Muscle of arm (tissue), 1 donor: ENCODE measurements at regions not wholly inside any gene's neighbourhood (a gene's known extent, or its start where the extent isn't known, plus 50 kb on each side); places are given as distances from the start of the nearest gene placed in this dataset.
"Not testable (repeated sequence)": the region's sequence is repeated elsewhere in the genome, so short reads cannot be mapped to it uniquely, and the experiment has no call there.

Experiments used
- DNase-seq: peaks from one replicate; pipeline ENCODE4 v3.0.0-alpha.2; 2013

DNA sequence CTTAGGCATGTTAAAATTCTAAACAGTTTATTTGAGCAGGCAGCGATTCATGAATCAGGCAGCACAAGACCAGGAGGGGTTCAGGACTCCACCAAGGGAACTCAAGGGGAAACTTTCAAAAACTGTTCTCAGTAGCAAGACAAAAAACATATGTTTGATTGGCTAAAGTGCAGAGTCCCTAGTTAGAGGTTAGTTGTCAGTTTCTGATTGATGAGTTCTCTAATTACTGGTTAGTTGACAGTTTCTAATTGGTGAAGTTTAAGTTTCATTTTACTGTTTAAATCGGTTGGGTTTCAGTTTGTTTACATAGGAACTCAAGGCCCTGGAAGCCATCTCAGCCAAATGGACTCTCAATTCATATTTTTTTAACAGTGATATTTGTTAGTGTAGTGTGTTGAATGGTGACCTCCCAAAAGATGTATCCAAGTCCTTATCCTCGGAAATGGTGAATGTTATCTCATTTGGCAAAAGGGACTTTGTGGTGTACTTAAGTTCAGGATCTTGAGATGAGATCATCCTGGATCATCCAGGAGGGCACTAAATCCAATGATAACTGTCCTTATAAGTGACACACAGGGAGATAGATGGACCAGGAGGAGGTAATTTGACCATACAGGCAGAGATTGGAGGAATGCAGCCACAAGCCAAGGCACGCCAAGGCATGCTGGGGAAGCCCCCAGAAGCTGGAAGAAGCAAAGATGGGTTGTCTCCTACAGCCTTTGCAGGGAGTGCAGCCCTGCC, 219.2 kb upstream of the RAI14 start:
- DNase-seq: no peak

DNA sequence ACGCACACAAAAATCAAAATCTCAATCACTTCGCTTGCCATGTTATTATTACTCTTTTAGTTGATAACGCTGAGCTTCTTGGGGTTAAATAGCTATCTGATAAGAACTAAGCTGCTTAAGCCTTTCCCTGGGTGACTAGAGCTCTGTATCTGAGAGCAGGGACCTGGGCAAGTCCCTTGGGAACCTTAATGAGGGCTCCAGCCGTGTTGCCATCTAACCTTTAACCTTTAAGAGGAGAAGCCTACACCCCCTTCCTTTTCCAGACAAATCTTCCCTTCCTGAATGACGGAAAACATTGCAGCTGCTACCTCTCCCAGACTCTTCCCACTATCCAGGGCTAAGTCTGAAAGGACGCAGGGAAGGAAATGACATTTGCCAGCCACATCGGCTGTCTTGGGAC, 216.5 kb upstream of the RAI14 start:
- DNase-seq: no peak

DNA sequence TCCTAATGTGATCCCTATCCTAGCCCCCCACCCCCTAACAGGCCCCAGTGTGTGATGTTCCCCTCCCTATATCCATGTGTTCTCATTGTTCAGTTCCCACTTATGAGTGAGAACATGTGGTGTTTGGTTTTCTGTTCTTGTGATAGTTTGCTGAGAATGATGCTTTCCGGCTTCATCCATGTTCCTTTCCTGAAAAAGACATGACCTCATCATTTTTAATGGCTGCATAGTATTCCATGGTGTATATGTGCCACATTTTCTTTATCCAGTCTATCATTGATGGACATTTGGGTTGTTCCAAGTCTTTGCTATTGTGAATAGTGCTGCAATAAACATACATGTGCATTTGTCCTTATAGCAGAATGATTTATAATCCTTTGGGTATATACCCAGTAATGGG, 214.4 kb upstream of the RAI14 start:
- not testable (repeated sequence) for DNase-seq

DNA sequence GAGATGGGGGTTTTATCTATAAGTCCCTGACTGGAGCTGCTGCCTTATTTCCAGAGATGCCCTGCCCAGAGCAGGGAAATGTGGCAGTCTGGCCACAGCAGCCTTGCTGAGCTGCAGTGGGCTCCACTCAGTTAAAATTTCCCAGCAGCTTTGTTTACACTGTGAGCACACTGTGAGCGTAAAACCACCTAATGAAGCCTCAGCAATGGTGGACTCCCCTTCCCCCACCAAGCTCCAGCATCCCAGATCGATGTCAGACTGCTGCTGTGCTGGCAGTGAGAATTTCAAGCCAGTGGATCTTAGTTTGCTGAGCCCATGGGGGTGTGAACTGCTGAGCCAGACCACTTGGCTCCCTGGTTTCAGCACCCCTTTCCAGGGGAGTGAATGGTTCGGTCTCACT, 208.7 kb upstream of the RAI14 start:
- DNase-seq: no peak

DNA sequence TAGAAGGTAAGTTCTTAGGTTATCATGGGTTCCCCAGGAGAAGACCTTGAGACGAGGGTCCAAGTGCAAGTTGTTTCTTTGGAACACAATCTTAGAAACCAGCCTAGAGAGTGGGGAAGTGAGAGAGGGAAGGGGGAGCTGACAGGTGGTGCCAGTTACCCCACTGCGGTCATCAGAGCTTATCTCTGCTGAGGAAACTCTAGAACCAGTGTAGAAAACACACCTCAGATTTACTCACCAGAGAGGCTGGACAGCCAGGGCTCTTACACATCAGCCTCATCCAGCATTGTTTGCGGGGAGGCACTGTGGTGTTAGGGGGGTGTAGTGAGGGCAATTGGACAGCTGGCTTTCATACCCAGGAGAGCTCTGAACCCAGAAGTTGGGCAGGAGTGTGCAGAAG, 206.5 kb upstream of the RAI14 start:
- DNase-seq: no peak

DNA sequence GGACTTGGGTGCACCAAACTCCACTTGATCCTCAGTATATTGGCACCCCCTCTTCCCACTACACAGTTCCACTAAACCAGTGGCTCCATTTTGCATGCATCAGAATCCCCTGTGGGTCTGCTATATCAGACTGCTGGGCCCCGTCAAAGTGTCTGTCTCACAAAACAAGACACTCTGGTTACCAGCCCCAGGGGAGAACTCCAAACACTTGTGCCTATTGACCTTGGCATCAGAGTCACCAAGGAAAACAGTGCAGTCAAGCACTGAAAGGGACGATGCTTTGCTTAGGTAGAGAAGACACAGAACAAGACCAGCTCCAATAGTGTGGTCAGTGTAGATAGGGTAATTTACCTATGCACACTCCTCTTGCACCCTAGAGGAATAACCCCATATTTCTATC, 205.8 kb upstream of the RAI14 start:
- no peak for DNase-seq

DNA sequence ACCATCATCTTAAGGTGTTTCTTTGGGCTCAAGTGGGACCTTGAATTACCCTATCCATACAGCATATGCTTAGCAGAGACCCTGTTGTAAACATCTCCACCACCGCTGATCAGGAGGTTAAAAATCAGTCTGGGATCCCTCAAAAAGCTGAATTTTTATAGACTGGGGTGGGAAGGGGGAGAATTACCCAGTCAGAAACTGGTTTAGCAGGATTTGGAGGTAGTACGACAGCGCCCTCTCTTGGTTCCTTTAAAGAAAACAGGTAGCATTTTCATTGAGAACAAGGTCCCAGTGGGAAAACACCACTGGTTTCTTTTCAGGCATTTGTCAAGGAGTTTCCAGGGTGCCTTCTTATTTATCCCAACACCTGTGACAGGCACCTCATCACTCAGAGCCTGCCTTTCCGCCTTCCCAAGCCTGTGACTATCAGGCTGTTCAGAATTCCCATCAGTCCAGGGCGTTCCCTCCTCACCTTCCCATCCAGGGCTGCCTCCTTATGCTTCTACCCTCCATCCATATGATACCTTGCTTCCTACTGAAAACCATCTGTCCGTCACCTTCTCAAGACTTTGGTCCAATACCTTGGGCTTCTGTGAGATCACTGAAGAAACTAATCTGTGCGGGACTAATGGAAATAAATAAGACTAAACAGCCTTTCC, 203.8 kb upstream of the RAI14 start:
- no peak for DNase-seq

DNA sequence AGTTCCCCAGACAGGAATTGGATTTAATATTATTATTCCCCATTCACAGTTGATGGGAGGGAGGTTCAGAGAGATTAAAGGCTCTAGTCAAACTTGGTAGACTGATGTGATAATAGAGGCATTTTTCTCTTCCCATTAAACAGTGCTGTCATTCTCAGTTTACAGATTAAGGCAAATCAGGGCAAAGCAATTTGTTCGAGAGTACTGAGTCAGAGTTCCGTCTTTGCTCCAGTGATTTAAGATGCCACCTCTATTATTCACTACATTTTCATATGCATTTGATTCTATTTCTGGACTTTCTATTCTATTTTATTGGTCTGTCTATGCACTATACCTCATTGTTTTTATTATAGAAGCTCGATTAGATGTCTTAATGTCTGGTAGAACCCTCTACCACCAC, 201.0 kb upstream of the RAI14 start:
- DNase-seq: no peak

DNA sequence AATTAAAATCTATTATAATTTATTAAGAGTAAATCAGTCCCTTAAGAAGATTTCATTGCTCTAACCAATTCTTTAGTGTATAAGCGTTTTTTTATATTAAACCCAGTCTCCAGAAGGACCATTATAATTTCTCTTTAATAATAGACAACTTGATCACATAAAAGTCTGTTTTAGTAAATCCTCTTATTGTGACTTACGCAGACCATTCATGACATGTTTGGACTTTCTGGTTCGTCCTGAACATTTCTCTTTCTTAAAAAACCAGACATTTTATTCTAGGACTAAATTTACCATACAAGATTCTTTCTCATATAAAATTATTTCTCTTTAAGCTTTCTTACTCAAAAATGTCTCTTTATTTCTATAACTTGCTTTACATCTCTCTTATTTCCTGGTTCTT, 196.2 kb upstream of the RAI14 start:
- no peak for DNase-seq

DNA sequence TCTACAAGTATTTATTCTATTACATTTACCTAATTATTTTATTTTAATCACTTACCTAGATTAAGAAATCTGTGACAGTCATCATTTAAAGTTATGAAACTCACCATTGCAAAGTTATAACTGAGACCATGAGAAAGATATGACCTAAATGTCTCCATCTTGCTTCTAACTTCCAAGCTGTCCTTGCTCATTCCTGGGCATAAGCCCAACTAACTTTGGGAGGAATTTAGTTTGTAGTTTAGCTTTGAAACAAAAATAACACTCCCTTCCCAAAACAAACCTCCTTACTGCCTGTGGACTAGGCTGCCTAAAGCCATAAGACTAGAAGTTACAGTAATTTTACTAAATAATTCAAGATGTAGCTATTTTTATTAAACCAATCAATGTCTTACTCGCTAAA, 195.6 kb upstream of the RAI14 start:
- DNase-seq: no peak

DNA sequence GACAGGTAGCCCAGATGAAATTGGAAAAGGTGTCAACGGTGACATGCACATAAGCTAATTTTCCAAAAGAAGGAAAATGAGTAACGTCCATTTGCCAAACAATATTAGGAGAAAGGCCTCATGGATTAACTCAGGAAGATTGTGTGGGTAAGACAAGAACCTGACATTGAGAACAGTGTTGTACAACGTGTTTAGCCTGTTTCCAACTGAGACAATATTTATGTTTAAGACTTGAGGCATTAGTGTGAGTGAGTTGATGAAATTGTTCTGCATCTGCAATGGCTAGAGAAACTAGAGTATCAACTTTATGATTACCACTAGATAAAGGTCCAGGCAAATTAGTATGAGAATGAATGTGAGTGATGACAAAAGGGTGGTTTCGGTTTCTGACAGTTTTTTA, 191.3 kb upstream of the RAI14 start:
- DNase-seq: no peak

DNA sequence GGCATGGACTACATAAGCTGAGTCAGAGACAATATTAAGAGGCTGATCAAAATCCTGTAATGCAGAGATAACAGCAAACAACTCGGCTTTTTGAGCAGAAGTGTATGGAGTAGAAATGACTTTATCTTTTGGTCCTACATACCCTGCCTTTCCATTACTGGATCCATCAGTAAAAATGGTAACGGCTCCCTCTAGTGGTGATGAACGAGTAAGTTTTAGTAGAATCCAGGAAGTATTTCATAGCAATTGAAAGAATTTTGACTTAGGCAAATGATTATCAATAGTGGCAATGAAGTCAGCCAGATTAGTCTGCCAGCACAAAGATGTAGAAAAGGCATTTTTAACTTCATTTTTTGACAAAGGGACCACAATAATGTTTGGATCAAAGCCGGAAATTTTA, 190.8 kb upstream of the RAI14 start:
- DNase-seq: peak; percentile 43

DNA sequence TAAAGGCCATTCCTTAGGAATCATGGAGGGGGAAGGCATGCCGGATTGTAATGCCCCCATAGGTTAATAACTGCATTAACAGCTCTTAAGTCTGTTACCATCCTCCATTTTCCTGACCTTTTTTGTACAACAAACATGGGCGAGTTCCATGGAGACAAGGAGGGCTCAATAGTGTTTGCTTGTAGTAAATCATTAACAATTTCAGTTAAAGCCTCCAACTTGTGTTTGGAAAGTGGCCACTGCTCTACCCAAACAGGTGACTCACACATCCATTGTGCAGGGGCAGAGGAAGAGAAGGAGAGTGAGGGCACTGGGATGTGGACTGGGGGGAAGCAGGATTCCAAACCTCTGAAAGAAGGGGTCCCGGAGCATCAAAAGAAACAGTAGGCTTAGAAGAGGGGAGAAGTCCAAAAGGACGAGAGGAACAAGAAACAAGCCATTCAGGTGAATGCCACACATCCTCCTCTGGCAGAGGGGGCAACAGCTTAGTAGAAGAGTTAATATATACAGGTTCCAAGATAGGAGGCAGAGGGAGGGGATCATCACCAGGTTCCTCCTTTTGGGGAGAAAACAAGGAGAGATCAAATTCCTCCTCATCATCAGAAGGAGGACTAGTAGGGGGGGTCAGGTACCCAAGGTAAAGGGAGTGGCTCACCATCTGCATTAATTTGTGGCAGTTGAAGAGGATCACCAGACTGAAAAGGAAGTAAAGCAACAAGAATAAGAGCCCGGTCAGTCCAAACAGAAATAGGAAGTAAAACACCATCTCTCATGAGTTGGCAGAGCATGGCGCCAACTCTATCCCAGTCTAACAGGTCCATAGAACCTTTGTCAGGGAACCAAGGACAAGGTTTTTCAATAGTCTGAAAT, 189.4 kb upstream of the RAI14 start:
- not testable (repeated sequence) for DNase-seq

DNA sequence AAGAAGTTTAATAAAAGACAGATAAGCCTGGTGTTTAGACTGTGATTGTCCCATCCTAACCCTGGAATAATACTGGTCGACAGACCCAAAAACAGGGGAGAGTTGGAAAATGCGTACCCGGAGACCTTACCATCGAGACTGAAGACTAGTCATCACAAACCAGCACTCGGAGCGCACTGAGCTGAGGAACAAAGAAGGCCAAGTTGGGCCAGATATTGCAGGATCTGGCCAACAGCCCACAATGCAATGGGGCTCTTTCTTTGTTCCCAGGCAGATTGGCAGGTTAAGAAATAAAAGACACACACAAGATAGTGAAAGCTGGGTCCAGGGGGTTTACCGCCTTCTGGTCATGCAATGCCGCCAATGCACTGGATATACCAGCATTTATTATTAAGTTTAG, 188.7 kb upstream of the RAI14 start:
- no peak for DNase-seq

DNA sequence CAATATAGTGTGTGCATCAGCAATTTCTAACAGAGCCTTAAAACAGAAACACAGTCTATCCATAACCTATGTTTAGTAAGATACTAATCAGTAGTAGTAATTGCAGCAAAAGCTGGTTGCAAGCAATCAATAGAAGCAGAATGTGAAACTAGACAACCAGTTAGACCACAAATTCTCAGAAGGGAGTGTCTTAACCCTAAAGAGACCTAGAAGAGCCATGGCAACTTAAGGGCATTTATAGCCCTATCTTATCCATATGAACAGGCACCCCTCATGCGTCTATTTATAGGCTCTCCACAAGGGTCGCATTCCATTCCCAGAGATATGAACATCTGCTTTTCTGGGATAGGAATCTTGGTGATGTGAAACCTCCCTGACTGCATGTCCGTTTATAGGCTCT, 188.1 kb upstream of the RAI14 start:
- not testable (repeated sequence) for DNase-seq

DNA sequence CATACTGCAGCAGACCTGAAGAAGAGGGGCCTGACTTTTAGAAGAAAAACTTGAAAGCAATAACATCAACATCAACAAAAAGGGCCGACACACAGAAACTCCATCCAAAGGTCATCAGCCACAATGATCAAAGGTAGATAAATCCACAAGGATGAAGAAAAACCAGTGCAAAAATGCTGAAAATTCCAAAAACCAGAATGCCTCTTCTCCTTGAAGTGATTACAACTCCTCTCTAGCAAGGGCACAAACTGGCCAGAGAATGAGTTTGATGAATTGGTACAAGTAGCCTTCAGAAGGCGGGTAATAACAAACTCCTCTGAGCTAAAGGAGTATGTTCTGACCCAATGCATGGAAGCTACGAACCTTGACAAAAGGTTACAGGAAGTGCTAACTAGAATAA, 186.2 kb upstream of the RAI14 start:
- no peak for DNase-seq

DNA sequence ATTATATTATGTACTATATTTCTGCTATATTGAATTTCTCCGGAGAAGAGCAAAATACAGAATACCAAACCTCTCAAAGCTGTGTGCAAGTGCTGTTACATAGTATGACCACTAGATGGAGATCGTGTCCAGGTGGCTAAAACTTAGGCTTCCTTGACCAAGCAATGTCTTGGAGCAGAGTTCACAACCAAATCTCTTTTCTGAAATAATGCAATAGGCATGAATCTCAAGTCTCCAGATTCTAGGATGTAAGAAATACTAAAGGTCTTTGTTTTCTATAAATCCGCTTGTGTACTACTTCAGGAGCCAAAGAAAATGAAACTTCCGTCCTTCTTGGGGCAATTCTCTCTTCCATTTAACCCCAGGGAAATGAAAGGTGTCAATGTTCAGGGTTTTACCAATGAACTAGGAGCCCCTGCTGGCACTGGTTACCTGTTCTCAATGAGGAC, 181.5 kb upstream of the RAI14 start:
- peak; percentile 61 for DNase-seq

DNA sequence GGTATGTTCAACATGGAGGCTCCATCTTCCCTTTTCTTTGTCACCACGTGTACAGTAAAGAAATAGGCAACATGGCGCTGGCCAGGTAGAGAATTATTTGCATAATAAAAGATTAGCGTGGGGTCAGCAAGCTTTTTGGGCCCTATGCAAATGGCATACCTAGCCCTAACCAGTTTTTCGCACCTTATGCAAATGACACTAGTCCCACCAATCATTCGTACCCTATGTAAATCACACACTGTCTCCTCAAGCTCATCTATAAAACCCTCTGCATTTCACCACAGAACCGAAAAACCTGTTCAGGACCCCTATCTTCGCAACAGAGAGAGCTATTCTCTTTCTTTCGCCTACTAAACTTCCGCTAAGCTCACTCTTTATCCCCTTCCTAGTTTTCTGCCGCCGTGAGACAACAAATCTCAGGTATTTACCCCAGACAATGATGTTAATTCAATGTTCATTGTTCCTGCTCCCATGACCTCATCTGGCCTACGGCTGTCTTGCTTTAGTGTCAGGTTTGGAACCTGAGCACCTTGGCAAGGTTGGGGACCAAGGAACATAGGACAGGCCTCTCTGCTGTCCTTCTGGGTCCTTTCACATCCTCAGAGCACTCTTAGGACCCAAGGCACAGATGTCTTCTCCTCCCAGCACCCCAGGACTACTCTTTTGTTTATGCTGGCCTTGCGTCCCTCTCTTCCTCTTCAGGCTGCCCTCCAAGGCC, 180.7 kb upstream of the RAI14 start:
- DNase-seq: no peak

DNA sequence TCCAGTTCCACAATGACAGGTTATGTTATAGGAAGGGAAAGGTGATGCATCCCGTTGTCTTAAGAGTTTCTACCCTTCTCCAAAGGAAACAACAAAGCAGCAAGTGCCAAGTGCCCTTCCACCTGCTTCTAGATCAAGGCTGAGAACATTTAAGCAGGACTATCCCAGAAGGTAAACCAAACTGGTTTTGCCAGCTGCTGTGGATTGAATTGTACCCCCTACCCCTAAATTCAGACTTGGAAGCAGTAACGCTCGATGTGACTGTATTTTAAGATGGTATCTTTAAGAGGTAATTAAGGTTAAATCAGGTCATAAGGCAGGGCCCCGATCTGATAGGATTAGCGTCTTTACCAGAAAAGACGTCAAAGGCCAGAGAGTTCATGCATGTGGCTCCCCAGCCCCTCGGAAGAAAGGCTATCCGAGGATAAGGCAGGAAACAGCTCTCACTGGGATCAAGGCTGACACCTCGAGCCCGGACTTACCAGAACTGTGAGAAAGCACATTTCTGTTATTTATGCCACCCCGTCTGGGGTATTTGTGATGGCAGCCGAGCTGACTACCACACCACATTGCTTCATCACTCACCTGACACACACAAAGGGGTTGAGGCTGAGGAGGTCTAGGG, 179.1 kb upstream of the RAI14 start:
- DNase-seq: no peak

DNA sequence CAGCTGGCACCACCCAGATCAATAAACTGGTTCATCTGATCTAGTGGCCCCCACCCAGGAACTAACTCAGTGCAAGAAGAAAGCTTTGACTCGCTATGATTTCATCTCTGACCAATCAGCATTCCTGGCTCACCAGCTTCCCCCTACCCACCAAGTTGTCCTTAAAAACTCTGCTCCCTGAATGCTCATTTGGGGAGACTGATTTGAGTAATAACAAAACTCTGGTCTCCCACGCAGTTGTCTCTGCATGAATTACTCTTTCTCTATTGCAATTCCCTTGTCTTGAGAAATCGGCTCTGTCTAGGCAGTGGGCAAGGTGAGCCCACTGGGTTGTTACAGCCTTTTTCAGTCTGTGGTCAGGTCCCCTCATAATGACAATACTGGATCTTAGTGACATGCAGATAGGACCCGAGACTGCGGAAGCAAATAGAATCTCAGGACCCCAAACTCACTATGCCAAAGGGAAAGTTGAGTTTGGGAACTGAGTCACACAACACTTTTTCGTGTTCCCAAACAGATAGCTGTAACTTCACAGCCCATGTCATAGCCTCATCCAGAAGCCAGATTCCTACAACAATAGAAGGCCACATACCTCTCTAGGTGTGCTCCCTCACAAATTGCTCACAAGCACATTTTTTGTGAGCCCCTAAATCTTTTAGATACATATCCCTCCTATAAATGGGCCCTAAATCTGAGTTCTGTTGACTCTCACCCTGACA, 175.2 kb upstream of the RAI14 start:
- DNase-seq: no peak

DNA sequence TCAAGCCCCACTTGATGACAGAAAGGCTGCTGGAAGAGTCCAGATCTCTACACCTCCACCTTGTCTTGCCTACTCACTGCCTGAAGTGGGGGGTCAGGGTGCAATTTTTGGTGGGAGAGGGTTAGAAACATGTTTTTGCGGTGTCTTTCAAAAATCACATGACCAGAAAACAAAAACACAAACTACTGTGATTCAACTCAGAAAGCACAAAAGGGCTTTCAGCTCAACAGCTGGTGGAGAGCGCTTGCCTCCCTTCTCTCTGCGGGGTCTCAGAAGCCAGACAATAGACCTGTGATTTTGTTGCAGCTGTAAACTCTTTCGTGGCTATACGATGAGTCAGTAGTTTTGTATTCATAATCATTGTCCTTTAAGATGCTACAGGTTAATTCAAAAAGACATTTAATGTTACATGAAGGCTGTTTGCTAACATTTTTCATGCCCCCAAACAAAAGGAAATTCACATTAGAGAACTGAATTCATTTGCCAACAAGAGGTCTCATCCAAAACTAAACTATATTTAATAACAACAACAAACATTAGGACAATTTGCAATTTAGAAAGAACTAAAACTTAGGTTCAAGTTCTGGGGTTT, 172.6 kb upstream of the RAI14 start:
- DNase-seq: no peak
